GM23248 (cell line): ENCODE measurements at regions not wholly inside any gene's neighbourhood (a gene's known extent, or its start where the extent isn't known, plus 50 kb on each side); places are given as distances from the start of the nearest gene placed in this dataset.

ENCODE experiments used
- EZH2 ChIP-seq: fragments of 200-600 bp; sonication (generic); IDR thresholded peaks from 2 replicates; pipeline ENCODE4 v1.6.1; 2018; ENCODE audit warnings: antibody characterized with exemption, mild to moderate bottlenecking; ENCODE audit not compliant: insufficient read depth, poor library complexity, severe bottlenecking
- EZH2phosphoT487 ChIP-seq: fragments of 200-600 bp; sonication (generic); IDR thresholded peaks from 2 replicates; pipeline ENCODE4 v1.6.1; 2018; ENCODE audit warnings: antibody characterized with exemption, moderate library complexity, mild to moderate bottlenecking, low read depth; ENCODE audit not compliant: insufficient read depth

GRCh38 chrX:19179389-19179788, 57.1 kb upstream of the ADGRG2 start:
- TF ChIP-seq EZH2phosphoT487, result no peak
- no peak for TF ChIP-seq EZH2
